ENCODE measurements at regions not wholly inside any gene's neighbourhood (a gene's known extent, or its start where the extent isn't known, plus 50 kb on each side); places are given as distances from the start of the nearest gene placed in this dataset.

DNA sequence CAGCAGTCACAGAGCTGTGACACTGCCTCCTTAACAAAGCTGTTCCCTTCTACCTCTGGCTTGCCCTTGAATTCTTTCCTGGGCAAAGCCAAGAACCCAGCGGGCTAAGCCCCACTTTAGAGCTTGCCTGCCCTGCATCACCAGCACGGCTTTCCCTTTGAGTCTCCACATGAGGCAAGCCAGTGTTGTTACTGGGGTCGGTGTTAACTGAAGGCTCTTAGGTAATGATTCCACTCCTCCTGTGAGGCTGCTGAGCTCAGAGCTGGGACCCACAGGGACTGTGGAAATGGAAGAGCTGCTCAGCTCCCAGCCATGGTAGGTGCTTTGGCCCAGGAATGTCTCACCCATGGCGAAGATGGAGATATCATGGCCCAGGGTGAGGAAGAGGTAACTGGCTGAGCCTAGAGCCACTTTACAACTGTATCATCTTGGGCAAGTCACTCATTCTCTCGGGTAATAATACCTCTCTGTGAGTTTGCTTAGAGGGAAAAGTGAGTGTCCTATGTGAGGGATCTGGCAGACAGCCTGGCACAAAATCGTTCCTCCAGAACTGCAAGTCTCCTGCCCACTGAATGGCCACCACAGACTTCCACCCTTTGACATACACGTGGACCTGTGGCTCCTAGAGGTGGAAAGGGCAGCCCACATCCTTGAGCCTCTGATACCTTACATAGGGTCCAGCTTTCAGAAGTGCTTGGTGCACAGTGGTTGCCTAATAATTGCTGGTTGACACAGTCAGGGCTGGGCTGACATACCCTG lies 654.1 kb downstream of the PTPRU start:
- FAIRE-seq, result no peak
- Histone ChIP-seq H3K4me3 (no peak overlapping the region), H3K27ac (ENCODE audit: control insufficient read depth, insufficient read depth) (no peak overlapping the region), H3K36me3 (ENCODE audit: control insufficient read depth in 2 of 2, insufficient read depth in 2 of 2, low read length in 1 of 2) (no peaks in the 10 kb centered on the region), H2AFZ (ENCODE audit: control insufficient read depth, low read depth, low read length) (no peak overlapping the region), H3K9me3 (replicated peaks; ENCODE audit: control insufficient read depth, insufficient read depth, low read length) (no peaks in the 10 kb centered on the region), H3K4me2 (ENCODE audit: control insufficient read depth, insufficient read depth) (no peak overlapping the region), H4K20me1 (ENCODE audit: control insufficient read depth, insufficient read depth) (no peaks in the 10 kb centered on the region; the same call in 1 of the 2 replicates), H3K4me1 (ENCODE audit: control insufficient read depth, insufficient read depth, low read length) (no peaks in the 10 kb centered on the region), H3K79me2 (ENCODE audit: control insufficient read depth, insufficient read depth, low read length) (no peaks in the 10 kb centered on the region), H3K27me3 (replicated peaks in 1 of 2; ENCODE audit: control insufficient read depth in 2 of 2, insufficient read depth in 2 of 2, low read length in 1 of 2) (peaks cover 0 to 2% of the 10 kb centered on the region in 2 experiments; a peak in 1 of 4 replicates), H3K9ac (ENCODE audit: control insufficient read depth, insufficient read depth, low read length) (no peak overlapping the region)
- in situ Hi-C loops (cut with MboI), result no loop called here
- ChIA-PET CTCF (no interaction called here), POLR2A (no interaction called here), SMC1A (ENCODE audit: uncharacterized antibody, unreplicated experiment) (no interaction called here), RAD21 (ENCODE audit: unreplicated experiment) (no interaction called here)
- intact Hi-C loops (cut with micrococcal nuclease; ENCODE audit: unreplicated experiment), result no loop called here
- TF ChIP-seq CEBPB (IDR thresholded peaks at IDR 0.05; ENCODE audit: borderline replicate concordance in 1 of 2, low read depth in 2 of 2, low read length in 2 of 2) (no peak), EZH2 (IDR thresholded peaks at IDR 0.05; ENCODE audit: borderline replicate concordance, control insufficient read depth, low read depth, low read length) (no peak), MEF2A (IDR thresholded peaks at IDR 0.05; ENCODE audit: insufficient read depth, low read depth, low read length) (no peak), TBL1XR1 (IDR thresholded peaks at IDR 0.05; ENCODE audit: low read depth, low read length) (no peak), EP300 (IDR thresholded peaks at IDR 0.05; ENCODE audit: borderline replicate concordance in 1 of 2, control insufficient read depth in 1 of 2, low read depth in 2 of 2, low read length in 2 of 2) (no peak), WRNIP1 (IDR thresholded peaks at IDR 0.05; ENCODE audit: borderline replicate concordance, low read depth, low read length) (no peak), MXI1 (IDR thresholded peaks at IDR 0.05; ENCODE audit: low read depth, low read length) (no peak), SP1 (IDR thresholded peaks at IDR 0.05; ENCODE audit: low read depth, low read length) (no peak), GATAD2B (conservative IDR thresholded peaks at IDR 0.05; ENCODE audit: low read depth) (no peak), SREBF1 (IDR thresholded peaks at IDR 0.05; ENCODE audit: low read length) (no peak), CREB1 (IDR thresholded peaks at IDR 0.05; ENCODE audit: low read depth) (no peak), SIN3A (IDR thresholded peaks at IDR 0.05; ENCODE audit: low read depth, low read length) (no peak), RCOR1 (conservative IDR thresholded peaks at IDR 0.05; ENCODE audit: low read depth, low read length) (no peak)
- TF ChIP-seq, protein P1, sequence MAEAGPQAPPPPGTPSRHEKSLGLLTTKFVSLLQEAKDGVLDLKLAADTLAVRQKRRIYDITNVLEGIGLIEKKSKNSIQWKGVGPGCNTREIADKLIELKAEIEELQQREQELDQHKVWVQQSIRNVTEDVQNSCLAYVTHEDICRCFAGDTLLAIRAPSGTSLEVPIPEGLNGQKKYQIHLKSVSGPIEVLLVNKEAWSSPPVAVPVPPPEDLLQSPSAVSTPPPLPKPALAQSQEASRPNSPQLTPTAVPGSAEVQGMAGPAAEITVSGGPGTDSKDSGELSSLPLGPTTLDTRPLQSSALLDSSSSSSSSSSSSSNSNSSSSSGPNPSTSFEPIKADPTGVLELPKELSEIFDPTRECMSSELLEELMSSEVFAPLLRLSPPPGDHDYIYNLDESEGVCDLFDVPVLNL (IDR thresholded peaks at IDR 0.05; ENCODE audit: low read depth, low read length), result no peak
- WGBS (ENCODE audit: insufficient coverage, insufficient replicate concordance, low lambda C conversion rate, missing lambda C conversion rate), result 0% methylated on average over 7 of the region's 7 CpGs
- ATAC-seq, result no peak
- DNase-seq (ENCODE audit: low read depth, low spot score), result no peak
- BruUV-seq (replicated peaks), result no TSS peak
